ENCODE measurements at regions not wholly inside any gene's neighbourhood (a gene's known extent, or its start where the extent isn't known, plus 50 kb on each side); places are given as distances from the start of the nearest gene placed in this dataset.
"Not testable (repeated sequence)": the region's sequence is repeated elsewhere in the genome, so short reads cannot be mapped to it uniquely, and the experiment has no call there.

DNA sequence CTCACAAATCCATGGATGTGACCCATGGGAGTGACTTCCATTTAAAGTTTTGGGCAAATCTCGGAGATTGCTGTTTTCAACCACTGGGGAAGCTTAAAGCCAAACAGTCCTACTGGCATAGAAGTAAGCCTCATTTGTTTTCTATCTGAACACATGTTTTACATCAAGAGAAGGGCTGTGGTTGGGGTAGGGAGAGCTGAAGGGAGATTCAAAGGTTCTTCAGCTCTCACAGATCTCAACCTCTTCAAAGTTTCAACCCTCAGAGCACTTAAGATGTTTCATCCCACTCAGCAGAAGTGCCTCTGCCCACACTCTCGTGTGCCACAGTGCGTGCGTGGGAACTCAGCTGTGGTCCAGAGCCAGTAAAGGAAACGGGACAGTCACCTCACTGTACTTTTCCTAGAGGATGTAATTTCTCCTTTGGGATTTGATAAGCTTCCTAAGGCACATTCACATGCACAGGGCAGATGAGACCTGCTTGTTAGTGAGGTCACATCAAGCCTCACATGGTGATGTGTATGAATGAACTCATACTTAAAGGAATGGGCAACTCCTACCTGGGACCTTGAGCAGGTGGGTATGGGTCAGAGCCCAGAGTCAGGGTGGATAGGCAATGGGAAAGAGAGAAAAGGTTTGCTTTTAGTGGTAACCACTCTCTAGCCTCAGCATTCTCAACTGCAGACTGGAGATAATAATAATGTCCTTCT lies 260.2 kb downstream of the BCL2L11 start:
- not testable (repeated sequence) for H3K27me3 ChIP-seq (ENCODE audit: low read depth, low read length); H3K27ac ChIP-seq (ENCODE audit: low read length); H3K79me2 ChIP-seq (ENCODE audit: low read length); H4K20me1 ChIP-seq (ENCODE audit: insufficient read depth, low read length); H3K9me3 ChIP-seq (ENCODE audit: insufficient read depth, low read length); H3K36me3 ChIP-seq (replicated peaks; ENCODE audit: low read depth, low read length); H3K4me3 ChIP-seq (ENCODE audit: low read length); H3K9ac ChIP-seq (ENCODE audit: low read length); H3K4me1 ChIP-seq (ENCODE audit: low read length); H2AFZ ChIP-seq (ENCODE audit: low read depth, low read length); H3K4me2 ChIP-seq (ENCODE audit: low read length)

- H3K27me3 ChIP-seq (ENCODE audit: low read depth, low read length); H3K79me2 ChIP-seq (ENCODE audit: low read length); H4K20me1 ChIP-seq (ENCODE audit: insufficient read depth, low read length); H3K9me3 ChIP-seq (ENCODE audit: insufficient read depth, low read length); H3K36me3 ChIP-seq (replicated peaks; ENCODE audit: low read depth, low read length); H2AFZ ChIP-seq (ENCODE audit: low read depth, low read length); H3K27ac ChIP-seq (ENCODE audit: low read length); H3K4me1 ChIP-seq (ENCODE audit: low read length); H3K4me2 ChIP-seq (ENCODE audit: low read length); H3K9ac ChIP-seq (ENCODE audit: low read length); H3K4me3 ChIP-seq (ENCODE audit: low read length): not testable (repeated sequence)
Measured at GRCh38 chr2:111381530-111382306, 261.0 kb downstream of the BCL2L11 start.

GRCh38 chr2:111382507-111382906 lies 261.8 kb downstream of the BCL2L11 start:
- H3K9ac ChIP-seq (ENCODE audit: low read length); H3K9me3 ChIP-seq (ENCODE audit: insufficient read depth, low read length); H3K27me3 ChIP-seq (ENCODE audit: low read depth, low read length): not testable (repeated sequence)

DNA sequence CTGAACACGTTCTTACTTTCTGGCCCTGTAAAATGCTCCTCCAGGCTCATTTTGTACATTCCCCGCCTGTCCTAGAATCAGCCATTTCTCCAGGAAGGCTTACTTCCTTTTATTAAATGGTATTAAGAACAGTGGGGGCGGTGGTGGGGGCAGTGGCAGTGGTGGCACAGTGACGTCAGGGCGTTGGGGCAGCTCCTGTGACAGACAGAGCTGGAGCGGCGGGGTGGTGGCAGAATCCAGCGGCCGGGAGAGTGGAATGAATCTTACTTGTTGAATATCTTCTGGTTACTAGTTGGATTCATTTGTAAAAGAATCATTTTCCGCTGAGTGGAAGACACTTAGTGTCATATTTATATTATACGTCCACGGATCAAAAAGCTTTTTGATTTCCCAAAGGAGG lies 262.6 kb downstream of the BCL2L11 start:
- not testable (repeated sequence) for H3K36me3 ChIP-seq (replicated peaks; ENCODE audit: low read depth, low read length); H3K4me1 ChIP-seq (ENCODE audit: low read length); H4K20me1 ChIP-seq (ENCODE audit: insufficient read depth, low read length); H3K9ac ChIP-seq (ENCODE audit: low read length); H3K4me2 ChIP-seq (ENCODE audit: low read length); H3K79me2 ChIP-seq (ENCODE audit: low read length); H2AFZ ChIP-seq (ENCODE audit: low read depth, low read length); H3K4me3 ChIP-seq (ENCODE audit: low read length); H3K27ac ChIP-seq (ENCODE audit: low read length); H3K9me3 ChIP-seq (ENCODE audit: insufficient read depth, low read length); H3K27me3 ChIP-seq (ENCODE audit: low read depth, low read length)

More at GRCh38 chr2:111382507-111382906, 261.8 kb downstream of the BCL2L11 start:
- H3K27ac ChIP-seq (ENCODE audit: low read length); H3K79me2 ChIP-seq (ENCODE audit: low read length); H3K4me3 ChIP-seq (ENCODE audit: low read length); H3K4me1 ChIP-seq (ENCODE audit: low read length); H4K20me1 ChIP-seq (ENCODE audit: insufficient read depth, low read length); H3K4me2 ChIP-seq (ENCODE audit: low read length); H3K36me3 ChIP-seq (replicated peaks; ENCODE audit: low read depth, low read length); H2AFZ ChIP-seq (ENCODE audit: low read depth, low read length): not testable (repeated sequence)

DNA sequence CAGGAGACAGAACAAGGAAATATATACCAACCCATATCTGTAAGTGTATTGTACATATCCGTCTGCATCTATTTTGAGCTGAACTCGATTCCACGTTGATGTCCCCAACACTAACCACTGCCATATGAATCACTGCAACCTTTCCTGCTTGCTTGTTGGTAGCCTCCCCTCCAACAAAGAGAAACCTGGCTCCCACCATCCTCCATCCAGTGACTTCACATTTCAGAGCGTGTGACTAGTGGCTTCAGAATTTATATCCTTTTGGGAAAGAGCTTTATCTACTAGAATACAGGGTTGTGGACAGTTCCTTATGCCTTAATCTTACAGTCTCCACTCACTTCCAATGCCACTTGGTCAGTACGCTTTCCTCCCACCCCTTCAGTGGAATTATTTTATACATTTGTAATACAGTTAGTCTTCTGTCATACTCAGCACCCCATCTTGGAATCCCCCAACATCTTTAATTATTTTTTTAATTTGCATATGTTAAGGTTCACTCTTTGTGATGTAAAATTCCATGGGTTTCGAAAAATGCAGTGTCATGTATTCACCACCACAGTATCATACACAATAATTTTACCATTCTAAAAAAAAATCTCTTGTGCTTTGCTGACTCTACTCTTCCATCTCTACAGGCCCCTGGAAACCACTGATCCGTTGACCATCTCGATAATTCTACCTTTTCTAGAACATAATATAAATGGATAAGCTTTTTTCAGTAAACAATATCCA lies 264.7 kb downstream of the BCL2L11 start:
- H3K9me3 ChIP-seq (ENCODE audit: insufficient read depth, low read length); H3K4me1 ChIP-seq (ENCODE audit: low read length); H2AFZ ChIP-seq (ENCODE audit: low read depth, low read length); H3K79me2 ChIP-seq (ENCODE audit: low read length); H3K4me3 ChIP-seq (ENCODE audit: low read length); H3K4me2 ChIP-seq (ENCODE audit: low read length); H4K20me1 ChIP-seq (ENCODE audit: insufficient read depth, low read length); H3K27me3 ChIP-seq (ENCODE audit: low read depth, low read length); H3K36me3 ChIP-seq (replicated peaks; ENCODE audit: low read depth, low read length); H3K27ac ChIP-seq (ENCODE audit: low read length); H3K9ac ChIP-seq (ENCODE audit: low read length): not testable (repeated sequence)

DNA sequence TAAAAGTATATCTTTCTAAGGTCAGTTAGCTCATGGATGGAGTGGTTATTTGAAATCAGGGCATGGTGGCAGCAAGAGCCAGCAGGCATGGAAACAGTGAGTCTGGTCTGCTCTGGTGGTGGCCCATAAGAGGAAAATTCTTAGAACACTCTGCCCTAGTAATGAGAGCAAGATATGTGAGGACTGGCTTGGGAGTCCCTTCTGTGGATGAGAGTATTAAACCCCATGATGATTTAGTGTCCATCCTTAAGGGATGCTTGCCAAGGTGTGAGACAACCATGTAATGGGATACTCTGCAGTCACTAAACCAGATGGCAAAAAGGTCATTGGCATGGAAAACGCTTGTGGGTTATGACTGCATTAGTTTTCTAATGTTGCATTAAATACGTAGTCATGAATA lies 269.9 kb downstream of the BCL2L11 start:
- not testable (repeated sequence) for H3K4me3 ChIP-seq (ENCODE audit: low read length); H3K9me3 ChIP-seq (ENCODE audit: insufficient read depth, low read length); H3K9ac ChIP-seq (ENCODE audit: low read length); H2AFZ ChIP-seq (ENCODE audit: low read depth, low read length); H3K4me1 ChIP-seq (ENCODE audit: low read length); H3K36me3 ChIP-seq (replicated peaks; ENCODE audit: low read depth, low read length); H3K4me2 ChIP-seq (ENCODE audit: low read length); H4K20me1 ChIP-seq (ENCODE audit: insufficient read depth, low read length); H3K27me3 ChIP-seq (ENCODE audit: low read depth, low read length); H3K27ac ChIP-seq (ENCODE audit: low read length); H3K79me2 ChIP-seq (ENCODE audit: low read length)

GRCh38 chr2:111395350-111396128 lies 274.8 kb downstream of the BCL2L11 start:
- not testable (repeated sequence) for H3K27me3 ChIP-seq (ENCODE audit: low read depth, low read length); H2AFZ ChIP-seq (ENCODE audit: low read depth, low read length); H3K27ac ChIP-seq (ENCODE audit: low read length); H4K20me1 ChIP-seq (ENCODE audit: insufficient read depth, low read length); H3K4me1 ChIP-seq (ENCODE audit: low read length); H3K9me3 ChIP-seq (ENCODE audit: insufficient read depth, low read length); H3K9ac ChIP-seq (ENCODE audit: low read length); H3K79me2 ChIP-seq (ENCODE audit: low read length); H3K36me3 ChIP-seq (replicated peaks; ENCODE audit: low read depth, low read length); H3K4me3 ChIP-seq (ENCODE audit: low read length)
- peak overlapping the region; percentile 5; the same call in 1 of the 2 replicates for H3K4me2 ChIP-seq (ENCODE audit: low read length)

- H3K36me3 ChIP-seq (replicated peaks; ENCODE audit: low read depth, low read length); H3K9me3 ChIP-seq (ENCODE audit: insufficient read depth, low read length); H4K20me1 ChIP-seq (ENCODE audit: insufficient read depth, low read length); H3K4me3 ChIP-seq (ENCODE audit: low read length); H3K27me3 ChIP-seq (ENCODE audit: low read depth, low read length); H2AFZ ChIP-seq (ENCODE audit: low read depth, low read length); H3K4me1 ChIP-seq (ENCODE audit: low read length); H3K79me2 ChIP-seq (ENCODE audit: low read length); H3K9ac ChIP-seq (ENCODE audit: low read length); H3K27ac ChIP-seq (ENCODE audit: low read length): not testable (repeated sequence)
- peak overlapping the region; percentile 16; the same call in 1 of the 2 replicates for H3K4me2 ChIP-seq (ENCODE audit: low read length)
Measured at GRCh38 chr2:111400598-111401253, 280.0 kb downstream of the BCL2L11 start.

Measured in OCI-LY3 (cell line).